RWPE1 (cell line): ENCODE measurements at regions not wholly inside any gene's neighbourhood (a gene's known extent, or its start where the extent isn't known, plus 50 kb on each side); places are given as distances from the start of the nearest gene placed in this dataset.

Experiments
- CTCF ChIA-PET: fragments of 350-600 bp; sonication (Branson Sonifier 250); formaldehyde crosslinking; extraction: SDS; loops from one replicate; lab custom pipeline; 2021; lab: Yijun Ruan, JAX
- POLR2A ChIA-PET: fragments of 400-600 bp; formaldehyde crosslinking; extraction: SDS; loops from one replicate; lab custom pipeline; 2020; ENCODE audit warnings: antibody characterized with exemption; ENCODE audit not compliant: low non-redundant PET; lab: Yijun Ruan, JAX
- DNase-seq: peaks from one replicate; pipeline ENCODE4 v3.0.0; 2012; ENCODE audit warnings: low spot score
- H3K27ac ChIP-seq: fragments of 450-650 bp; 2 replicates; pipeline ENCODE4 v1.5.1; 2017
- CTCF ChIP-seq: fragments of 450-650 bp; conservative IDR thresholded peaks from 2 replicates; pipeline ENCODE4 v1.5.1; 2017; ENCODE audit warnings: low read depth, mild to moderate bottlenecking

- DNase-seq: no peak
- no peak overlapping the region for H3K27ac ChIP-seq
- no peak for TF ChIP-seq CTCF
- ChIA-PET CTCF (interaction anchor here (0.6 kb wide), 1 partner anchor 75 kb away, joined by 3 read pairs; no protein-coding TSS in a partner anchor), POLR2A (no interaction called here)
These were observed 137.8 kb upstream of the GYPC start for GRCh38 chr2:126518196-126518595.

- POLR2A ChIA-PET: no interaction called here
- no peak for DNase-seq
- H3K27ac ChIP-seq: no peak overlapping the region
- no peak for TF ChIP-seq CTCF
- CTCF ChIA-PET: no interaction called here
These were observed 128.0 kb upstream of the GYPC start for GRCh38 chr2:126527836-126528490.

- no peak for DNase-seq
- no peak for TF ChIP-seq CTCF
- H3K27ac ChIP-seq: no peak overlapping the region
- CTCF ChIA-PET: no interaction called here
- POLR2A ChIA-PET: no interaction called here
These were observed 124.9 kb upstream of the GYPC start for GRCh38 chr2:126531029-126531428.

GRCh38 chr2:126534478-126534877 lies 121.5 kb upstream of the GYPC start:
- POLR2A ChIA-PET: no interaction called here

GRCh38 chr2:126535408-126535807 lies 120.5 kb upstream of the GYPC start:
- CTCF ChIA-PET: no interaction called here
- no peak overlapping the region for H3K27ac ChIP-seq
- POLR2A ChIA-PET: no interaction called here
- no peak for TF ChIP-seq CTCF
- no peak for DNase-seq

More at GRCh38 chr2:126534478-126534877, 121.5 kb upstream of the GYPC start:
- DNase-seq: no peak
- CTCF ChIA-PET: no interaction called here
- no peak overlapping the region for H3K27ac ChIP-seq
- no peak for TF ChIP-seq CTCF

- ChIA-PET POLR2A (no interaction called here), CTCF (no interaction called here)
- no peak for DNase-seq
- no peak for TF ChIP-seq CTCF
- H3K27ac ChIP-seq: no peak overlapping the region
These were observed 119.3 kb upstream of the GYPC start for GRCh38 chr2:126536605-126537200.
